HG03025 (cell line): ENCODE measurements at regions not wholly inside any gene's neighbourhood (a gene's known extent, or its start where the extent isn't known, plus 50 kb on each side); places are given as distances from the start of the nearest gene placed in this dataset.

ENCODE experiments used
- ATAC-seq: cut with Tn5 transposase; IDR thresholded peaks from one replicate; pipeline ENCODE4 v1.9.1; 2021; ENCODE audit warnings: mild to moderate bottlenecking, moderate library complexity; ENCODE audit not compliant: unreplicated experiment, low FRiP score

GRCh38 chr7:17631061-17631460 is 309.2 kb downstream of the SNX13 start:
- no peak for ATAC-seq

GRCh38 chr7:17632384-17632783 is 307.9 kb downstream of the SNX13 start:
- no peak for ATAC-seq

DNA sequence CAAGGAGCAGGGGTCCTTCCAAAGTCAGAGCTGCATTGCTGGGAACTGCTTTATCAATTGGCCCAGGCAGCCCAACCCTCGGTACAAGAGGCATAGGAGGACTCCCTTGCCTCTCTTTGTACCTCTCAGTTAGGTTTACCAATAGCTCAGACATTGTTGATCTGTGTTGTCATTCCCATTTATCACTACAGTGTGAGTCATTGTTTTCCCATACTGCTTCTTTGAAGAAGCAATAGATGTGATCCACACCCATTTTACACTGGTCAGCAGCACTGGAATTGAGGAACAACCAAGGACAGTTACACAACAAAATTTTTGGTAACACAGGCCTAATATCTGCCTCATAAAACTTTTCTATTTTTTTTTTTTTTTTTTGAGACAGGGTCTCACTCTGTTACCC is 307.2 kb downstream of the SNX13 start:
- ATAC-seq = no peak

DNA sequence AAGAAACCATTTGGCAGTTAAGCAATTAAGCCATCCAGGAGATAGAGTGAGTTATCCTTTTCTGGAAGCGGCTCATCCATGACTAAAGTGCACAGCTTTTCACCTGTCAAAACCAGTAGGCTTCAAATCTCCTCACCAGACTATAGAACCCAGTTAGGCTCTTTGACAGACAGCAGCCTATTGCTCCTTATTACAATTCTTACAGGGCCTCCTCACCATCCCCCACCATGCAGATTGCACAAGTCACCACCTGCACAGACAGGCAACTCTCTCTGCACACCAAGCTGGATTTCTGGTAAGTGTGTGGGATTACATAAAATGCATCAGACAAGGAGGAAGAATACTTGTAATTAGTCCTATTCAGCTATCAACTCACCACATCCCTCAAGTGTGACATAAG is 301.6 kb downstream of the SNX13 start:
- no peak for ATAC-seq

DNA sequence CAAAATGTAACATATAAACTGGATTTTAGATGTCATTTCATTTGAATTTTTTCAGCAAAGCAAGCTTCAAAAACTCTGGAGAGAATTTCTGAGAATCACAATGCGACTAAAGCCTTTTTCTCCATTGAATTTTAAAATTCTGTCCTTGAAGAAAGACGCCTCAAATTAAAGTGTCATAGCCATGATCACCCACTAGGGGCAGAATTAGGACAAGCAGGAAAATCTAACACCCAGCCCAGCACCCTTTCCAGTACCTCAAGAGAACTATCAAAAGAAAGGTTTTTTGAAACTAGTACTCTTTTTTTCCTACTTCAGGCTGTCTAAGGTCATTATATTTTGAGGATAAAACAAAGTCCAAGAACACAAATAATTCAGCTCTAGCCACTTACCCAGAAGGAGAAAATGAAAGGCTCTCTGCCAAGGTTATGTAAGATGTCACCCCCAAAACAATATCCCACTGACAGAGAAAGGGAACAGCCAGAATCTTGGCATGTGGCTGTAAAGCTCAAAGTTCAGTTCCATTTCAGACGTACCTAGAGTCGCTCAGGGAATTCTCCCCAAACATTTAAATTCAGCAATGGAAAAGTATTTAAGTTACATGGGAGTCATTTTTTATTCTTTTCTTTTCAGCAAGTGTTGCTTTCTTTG is 299.4 kb downstream of the SNX13 start:
- no peak for ATAC-seq

DNA sequence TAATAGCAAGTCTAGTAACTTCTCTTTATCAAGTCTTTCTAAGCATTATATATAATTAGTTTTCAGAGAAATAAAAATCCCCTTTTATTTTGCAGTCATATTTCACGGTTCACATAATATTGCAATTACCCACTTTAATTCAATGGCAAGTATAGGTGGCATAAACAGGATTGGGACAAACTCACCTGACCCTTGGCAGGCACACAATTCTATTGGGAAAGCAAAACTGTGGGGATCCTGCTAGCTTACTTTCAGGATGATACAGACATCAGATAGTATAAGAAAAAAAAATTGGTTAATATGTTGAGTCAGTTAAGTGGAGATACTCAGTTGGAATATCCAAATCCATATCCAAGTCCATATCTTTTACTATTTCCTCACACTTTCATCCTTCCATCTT is 294.8 kb downstream of the SNX13 start:
- no peak for ATAC-seq

DNA sequence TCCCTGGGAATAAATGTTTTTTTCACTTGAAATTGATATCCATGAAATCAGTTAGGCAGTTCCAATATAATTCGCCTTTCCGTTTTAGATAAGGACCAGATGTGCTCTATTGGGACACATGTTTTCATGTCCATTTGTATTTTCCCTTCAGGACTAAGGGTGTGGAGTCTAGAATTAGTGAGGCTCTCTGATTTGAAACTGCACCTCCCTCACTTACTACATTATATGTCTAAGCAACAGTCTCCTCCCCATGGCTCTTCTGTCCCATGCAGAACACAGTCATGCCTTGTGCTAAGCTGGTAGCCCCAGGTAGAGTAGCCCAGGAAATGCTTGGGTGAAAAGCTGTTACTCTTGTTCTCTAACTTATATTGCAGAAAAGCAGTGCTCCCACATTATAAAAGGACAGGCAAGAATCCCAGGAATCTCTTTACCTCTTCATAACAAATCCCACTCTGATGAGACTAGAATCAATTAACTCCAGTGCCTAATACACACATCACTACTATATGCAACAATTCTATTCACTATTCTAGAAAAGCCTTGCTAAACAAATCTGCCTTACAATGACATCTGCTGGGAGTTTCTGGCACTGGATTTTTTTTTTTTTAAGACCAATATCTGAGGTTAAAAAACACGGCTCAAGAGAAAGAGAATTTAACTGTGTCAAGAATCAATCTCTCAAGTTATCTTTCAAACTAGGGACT is 293.9 kb downstream of the SNX13 start:
- ATAC-seq = no peak

DNA sequence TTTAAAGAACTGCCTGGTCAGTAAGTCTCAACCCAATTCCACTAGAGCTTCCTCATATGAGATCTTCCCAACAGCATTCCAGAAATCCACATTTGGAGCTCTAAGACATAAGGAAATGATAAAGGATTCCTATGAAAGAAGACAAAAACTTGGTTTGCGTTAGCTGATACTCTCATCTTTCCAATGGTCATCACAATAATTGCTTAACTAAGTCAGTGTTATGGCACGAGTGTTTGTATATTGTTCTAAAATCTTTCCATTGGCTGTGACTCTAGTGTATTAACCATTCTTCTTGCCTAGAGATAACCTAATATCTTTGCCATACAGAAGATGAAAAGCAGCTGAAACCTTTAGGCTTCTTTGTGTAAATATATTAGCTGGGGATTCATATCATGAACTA is 289.0 kb downstream of the SNX13 start:
- ATAC-seq = no peak

- no peak for ATAC-seq
Observed at GRCh38 chr7:17651863-17652385, 288.4 kb downstream of the SNX13 start.

GRCh38 chr7:17654940-17655339 is 285.4 kb downstream of the SNX13 start:
- ATAC-seq = no peak

DNA sequence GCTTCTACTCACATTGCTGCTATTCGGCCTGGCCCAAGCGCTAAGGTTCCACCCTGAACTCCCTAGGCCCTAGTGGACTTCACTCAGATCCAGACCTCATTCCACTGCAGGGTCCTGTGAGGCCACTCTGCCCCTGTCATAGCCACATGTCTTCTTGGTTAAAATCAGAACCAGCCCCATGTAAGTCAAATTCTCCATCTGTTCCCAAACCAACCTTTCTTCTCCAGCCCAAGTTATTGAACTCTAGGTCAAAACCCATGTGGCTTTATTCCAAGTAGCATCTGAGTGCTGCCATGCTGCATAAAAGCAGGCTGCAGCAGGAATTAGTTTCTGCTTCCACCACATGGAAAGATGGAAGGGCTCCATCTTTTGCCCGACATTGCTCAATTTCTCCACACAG is 281.2 kb downstream of the SNX13 start:
- ATAC-seq = no peak

DNA sequence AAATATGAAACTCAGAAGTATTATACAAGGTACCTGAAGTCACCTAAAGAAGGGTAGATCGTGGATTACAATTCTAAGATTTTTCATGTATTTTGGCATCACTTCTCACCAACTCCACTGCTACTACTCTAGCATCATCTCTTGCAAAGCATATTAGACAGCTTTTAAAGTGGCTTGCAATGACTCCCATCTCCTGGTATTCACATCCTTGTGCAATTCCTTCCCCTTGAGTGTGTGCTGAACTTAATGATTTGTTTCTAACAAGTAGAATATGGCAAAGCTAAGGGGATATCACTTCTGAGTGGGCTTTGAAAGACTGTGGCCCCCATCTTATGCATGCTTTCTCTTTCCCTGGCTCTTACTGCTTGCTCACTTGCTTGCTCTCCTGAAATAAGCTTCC is 280.2 kb downstream of the SNX13 start:
- ATAC-seq = no peak

- no peak for ATAC-seq
Observed at GRCh38 chr7:17661982-17662585, 278.2 kb downstream of the SNX13 start.

DNA sequence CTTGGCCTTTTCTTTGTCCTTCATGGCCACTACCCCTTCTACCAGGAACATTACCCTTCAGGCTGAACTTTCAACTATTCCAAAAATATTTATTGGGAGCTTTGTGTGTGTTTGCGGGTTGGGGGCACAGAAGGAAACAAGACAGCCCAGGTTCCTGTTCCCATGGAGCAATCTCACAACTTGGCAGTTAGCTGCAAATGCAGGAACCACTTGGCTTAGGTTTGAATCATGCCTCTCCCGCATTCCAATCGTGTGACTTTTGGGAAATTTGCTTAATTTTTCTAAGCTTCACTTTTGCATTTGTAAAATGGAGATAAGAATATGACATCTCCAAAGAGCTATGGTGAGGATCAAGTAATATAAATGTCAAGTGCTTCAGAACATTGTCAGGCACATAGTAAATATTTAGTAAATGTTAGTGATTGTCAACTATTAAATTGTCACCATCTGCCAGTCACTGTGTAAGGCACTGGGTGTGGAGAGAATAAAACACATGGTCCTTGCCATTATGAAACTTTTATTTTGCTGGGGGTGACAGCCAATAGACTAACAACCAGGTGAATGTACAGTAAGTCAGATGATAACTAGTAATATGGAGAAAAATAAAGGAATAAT is 277.1 kb downstream of the SNX13 start:
- no peak for ATAC-seq

DNA sequence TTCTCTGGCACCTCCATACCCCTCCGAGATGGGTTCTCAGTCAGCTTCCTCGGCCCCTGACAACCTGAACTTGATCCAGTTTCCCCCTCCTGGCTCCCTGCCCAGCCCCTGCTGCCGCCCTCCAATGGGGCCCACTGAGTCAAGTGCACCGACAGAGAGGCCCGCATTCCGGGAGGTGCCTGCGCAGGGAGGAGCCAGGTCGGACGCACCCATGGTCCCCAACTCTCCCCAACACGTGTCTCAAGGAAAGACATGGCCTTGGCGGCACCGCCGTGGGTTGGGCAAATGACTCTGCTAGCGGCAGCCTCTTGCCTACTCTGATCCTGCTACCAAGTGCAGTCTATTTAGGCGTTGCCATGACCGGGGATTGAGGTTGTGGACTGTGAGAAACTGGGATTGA is 275.3 kb downstream of the SNX13 start:
- ATAC-seq = no peak

GRCh38 chr7:17668122-17668521 is 272.2 kb downstream of the SNX13 start:
- peak; percentile 67 for ATAC-seq

GRCh38 chr7:17669204-17669603 is 271.1 kb downstream of the SNX13 start:
- ATAC-seq = no peak

GRCh38 chr7:17671956-17672355 is 268.3 kb downstream of the SNX13 start:
- no peak for ATAC-seq

DNA sequence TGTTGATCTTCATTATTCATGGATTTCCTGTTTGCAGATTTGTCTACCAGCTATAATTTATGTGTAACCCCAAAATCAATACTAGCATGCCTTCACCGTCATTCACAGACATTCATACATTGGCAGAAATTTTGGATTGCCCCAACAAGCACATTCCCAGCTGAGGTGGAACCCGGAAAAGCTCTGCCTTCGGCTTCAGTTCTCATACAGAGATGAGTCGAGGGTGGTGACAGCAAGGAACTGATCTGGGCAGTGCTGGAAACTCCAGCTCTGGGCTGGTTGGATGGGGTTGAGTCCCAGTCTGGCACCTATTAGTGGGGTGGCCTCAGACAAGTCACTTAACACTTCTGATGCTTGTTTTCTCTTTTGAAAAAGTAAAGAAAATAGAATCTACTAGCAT is 267.5 kb downstream of the SNX13 start:
- ATAC-seq = no peak

DNA sequence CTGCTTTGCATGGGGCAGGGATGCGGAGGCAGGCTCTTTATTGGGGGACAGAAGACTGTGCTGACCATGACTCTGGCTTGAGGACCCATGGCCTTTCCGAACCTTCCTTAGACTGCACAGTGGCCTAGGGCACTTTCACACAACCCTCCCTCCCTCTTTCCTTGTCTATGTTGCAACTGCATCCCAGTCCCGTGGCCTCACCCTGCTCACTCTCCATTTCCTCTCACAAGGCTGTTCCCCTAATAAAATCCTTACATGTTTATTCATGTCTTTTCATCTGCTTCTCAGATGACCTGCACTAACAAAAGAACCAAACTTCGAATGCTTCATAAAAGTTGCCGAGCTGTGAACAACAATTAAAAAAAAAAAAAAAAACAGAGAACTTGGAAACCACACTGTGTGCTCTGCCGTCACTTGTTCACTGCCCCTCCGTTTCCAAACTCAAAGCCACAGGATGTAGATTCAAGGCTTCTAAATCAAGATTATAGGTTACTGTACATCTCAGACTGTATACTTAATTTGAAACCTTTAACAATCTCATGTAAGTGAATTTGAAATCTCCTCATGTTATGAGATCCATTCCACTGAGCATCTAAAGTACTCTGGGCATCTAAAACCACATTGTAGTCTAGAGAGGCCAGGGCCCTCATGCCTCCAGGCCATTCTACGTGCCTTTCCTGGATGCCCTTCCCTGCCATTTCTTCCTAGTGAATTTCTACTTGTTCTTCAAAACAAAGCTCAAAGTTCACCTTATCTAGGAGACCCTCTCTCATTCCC is 265.9 kb downstream of the SNX13 start:
- ATAC-seq = no peak
